Liver (tissue), 8 donors: ENCODE measurements at regions not wholly inside any gene's neighbourhood (a gene's known extent, or its start where the extent isn't known, plus 50 kb on each side); places are given as distances from the start of the nearest gene placed in this dataset.

ENCODE experiments used
- DNase-seq: peaks from one replicate; pipeline ENCODE4 v3.0.0-alpha.2; 2017; ENCODE audit warnings: low spot score
- H3K27ac ChIP-seq, 2 donors: one replicate each; pipeline ENCODE4 v1.7.0; 2013; ENCODE audit warnings: inconsistent platforms in 2 of 2, low read length in 2 of 2, control low read depth in 1 of 2, low read depth in 1 of 2, mild to moderate bottlenecking in 1 of 2
- H3K27me3 ChIP-seq, 4 donors: one replicate each; pipeline versions ENCODE4 v1.6.1 to v1.7.0; 2013; ENCODE audit warnings: low read length in 3 of 4, inconsistent platforms in 1 of 4, mild to moderate bottlenecking in 1 of 4, moderate library complexity in 1 of 4; ENCODE audit not compliant: control insufficient read depth in 4 of 4, insufficient read depth in 4 of 4
- H3K36me3 ChIP-seq, 4 donors: one replicate each; pipeline versions ENCODE4 v1.6.1 to v1.7.0; 2013; ENCODE audit warnings: low read length in 3 of 4, mild to moderate bottlenecking in 3 of 4, low read depth in 1 of 4, moderate library complexity in 1 of 4; ENCODE audit not compliant: control insufficient read depth in 4 of 4, insufficient read depth in 3 of 4
- H3K4me1 ChIP-seq, 4 donors: one replicate each; pipeline versions ENCODE4 v1.6.1 to v1.7.0; 2013; ENCODE audit warnings: low read length in 3 of 4, mild to moderate bottlenecking in 3 of 4, moderate library complexity in 1 of 4; ENCODE audit not compliant: control insufficient read depth in 4 of 4, insufficient read depth in 4 of 4
- H3K4me3 ChIP-seq, 3 donors: one replicate each; pipeline versions ENCODE4 v1.6.1 to v1.7.0; 2013; ENCODE audit warnings: low read length in 3 of 3, control low read depth in 1 of 3, low read depth in 1 of 3, mild to moderate bottlenecking in 1 of 3
- H3K9ac ChIP-seq, 2 donors: one replicate each; pipeline ENCODE4 v1.7.0; 2013; ENCODE audit warnings: low read length in 2 of 2, mild to moderate bottlenecking in 2 of 2, moderate library complexity in 2 of 2, control low read depth in 1 of 2, low read depth in 1 of 2
- H3K9me3 ChIP-seq, 4 donors: one replicate each; pipeline versions ENCODE4 v1.6.1 to v1.7.0; 2013; ENCODE audit warnings: low read length in 3 of 4; ENCODE audit not compliant: control insufficient read depth in 4 of 4
- ATF3 ChIP-seq: IDR thresholded peaks from 2 replicates; pipeline ENCODE4 v1.6.1; 2016; ENCODE audit warnings: antibody characterized with exemption
- EGR1 ChIP-seq, 2 donors: IDR thresholded peaks; 2 replicates each; pipeline ENCODE4 v1.6.1; 2016 to 2018; ENCODE audit warnings: antibody characterized with exemption in 2 of 2, low read depth in 2 of 2
- FOXA1 ChIP-seq: IDR thresholded peaks from 2 replicates; pipeline ENCODE4 v1.6.1; 2016; ENCODE audit warnings: antibody characterized with exemption
- GABPA ChIP-seq, 2 donors: IDR thresholded peaks in 1 of 2; conservative IDR thresholded peaks in 1 of 2; 2 replicates each; pipeline ENCODE4 v1.6.1; 2016; ENCODE audit warnings: antibody characterized with exemption in 2 of 2, mild to moderate bottlenecking in 1 of 2, moderate library complexity in 1 of 2
- HNF4A ChIP-seq, 2 donors: conservative IDR thresholded peaks; 2 replicates each; pipeline ENCODE4 v1.6.1; 2016; ENCODE audit warnings: antibody characterized with exemption in 2 of 2, mild to moderate bottlenecking in 2 of 2
- HNF4G ChIP-seq: IDR thresholded peaks from 2 replicates; pipeline ENCODE4 v1.6.1; 2016; ENCODE audit warnings: antibody characterized with exemption
- MAX ChIP-seq: IDR thresholded peaks from 2 replicates; pipeline ENCODE4 v1.6.1; 2016; ENCODE audit warnings: antibody characterized with exemption
- TAF1 ChIP-seq: conservative IDR thresholded peaks from 2 replicates; pipeline ENCODE4 v1.6.1; 2016; ENCODE audit warnings: antibody characterized with exemption, mild to moderate bottlenecking
- WGBS: extraction: QIAGEN DNeasy Blood & Tissue Kit; methylation state at CpG from one replicate; pipeline ENCODE4 v1.1.7; 2013; 5-methylcytosine and 5-hydroxymethylcytosine counted together
- TF ChIP-seq, protein P1 (sequence below): fragments of 150-350 bp; IDR thresholded peaks from 2 replicates; pipeline ENCODE4 v1.5.1; 2017; ENCODE audit warnings: improper control_type of control experiment, low read depth, low read length; ENCODE audit not compliant: missing input control
- TF ChIP-seq, protein P2 (sequence below): IDR thresholded peaks from 2 replicates; pipeline ENCODE4 v1.6.1; 2016; ENCODE audit warnings: antibody characterized with exemption, mild to moderate bottlenecking
- TF ChIP-seq, protein P3 (sequence below): IDR thresholded peaks from 2 replicates; pipeline ENCODE4 v1.6.1; 2016; ENCODE audit warnings: antibody characterized with exemption
- donor health status: healthy.
- donor health status: healthy.
- donor health status: healthy.
- donor health status: healthy.
- donor health status: healthy.

- TF ChIP-seq, protein P1, sequence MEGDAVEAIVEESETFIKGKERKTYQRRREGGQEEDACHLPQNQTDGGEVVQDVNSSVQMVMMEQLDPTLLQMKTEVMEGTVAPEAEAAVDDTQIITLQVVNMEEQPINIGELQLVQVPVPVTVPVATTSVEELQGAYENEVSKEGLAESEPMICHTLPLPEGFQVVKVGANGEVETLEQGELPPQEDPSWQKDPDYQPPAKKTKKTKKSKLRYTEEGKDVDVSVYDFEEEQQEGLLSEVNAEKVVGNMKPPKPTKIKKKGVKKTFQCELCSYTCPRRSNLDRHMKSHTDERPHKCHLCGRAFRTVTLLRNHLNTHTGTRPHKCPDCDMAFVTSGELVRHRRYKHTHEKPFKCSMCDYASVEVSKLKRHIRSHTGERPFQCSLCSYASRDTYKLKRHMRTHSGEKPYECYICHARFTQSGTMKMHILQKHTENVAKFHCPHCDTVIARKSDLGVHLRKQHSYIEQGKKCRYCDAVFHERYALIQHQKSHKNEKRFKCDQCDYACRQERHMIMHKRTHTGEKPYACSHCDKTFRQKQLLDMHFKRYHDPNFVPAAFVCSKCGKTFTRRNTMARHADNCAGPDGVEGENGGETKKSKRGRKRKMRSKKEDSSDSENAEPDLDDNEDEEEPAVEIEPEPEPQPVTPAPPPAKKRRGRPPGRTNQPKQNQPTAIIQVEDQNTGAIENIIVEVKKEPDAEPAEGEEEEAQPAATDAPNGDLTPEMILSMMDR, result no peak
- TF ChIP-seq GABPA (IDR thresholded peaks at IDR 0.05 in 1 of 2, conservative IDR thresholded peaks at IDR 0.05 in 1 of 2), result no peak
These were observed 226.1 kb upstream of the TTC14 start (continued) for GRCh38 chr3:180375831-180376230.

GRCh38 chr3:180378496-180378895 is 223.5 kb upstream of the TTC14 start:
- Histone ChIP-seq H3K9ac (no peak overlapping the region), H3K4me3 (no peak overlapping the region)

DNA sequence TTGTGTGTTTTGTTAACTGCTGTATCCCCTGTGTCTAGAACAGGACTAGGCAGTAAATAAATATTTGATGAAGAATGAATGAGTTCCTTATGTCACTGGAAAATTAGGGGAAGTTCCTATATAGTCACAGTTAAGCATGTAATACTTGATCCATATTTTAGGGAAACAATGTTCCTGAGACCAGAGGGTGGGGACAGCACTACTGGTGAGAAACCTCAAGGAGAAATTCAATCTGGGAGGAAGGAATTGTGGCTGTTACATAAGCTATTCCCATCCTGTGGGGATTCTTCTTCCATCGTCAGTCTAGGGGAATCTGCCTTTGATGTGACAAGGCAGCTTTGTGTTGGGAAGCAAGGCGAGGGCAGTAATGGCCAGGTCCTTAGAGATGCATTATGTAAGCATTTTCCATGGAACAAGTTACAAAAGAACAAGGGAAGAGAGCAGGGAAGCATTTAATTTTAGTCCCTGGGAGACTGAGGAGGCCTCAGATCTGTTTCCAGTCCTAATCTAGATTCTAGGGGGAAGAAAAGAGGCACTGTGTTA is 219.3 kb upstream of the TTC14 start:
- no peak overlapping the region for H3K27ac ChIP-seq
- no peak overlapping the region for H3K9ac ChIP-seq
- H3K4me3 ChIP-seq, result no peak overlapping the region
- H3K27me3 ChIP-seq, result no peaks in the 10 kb centered on the region
- H3K36me3 ChIP-seq, result no peaks in the 10 kb centered on the region
- WGBS, result 44% methylated on average over 2 of the region's 2 CpGs
- H3K4me1 ChIP-seq, result no peaks in the 10 kb centered on the region
- TF ChIP-seq, protein P2, sequence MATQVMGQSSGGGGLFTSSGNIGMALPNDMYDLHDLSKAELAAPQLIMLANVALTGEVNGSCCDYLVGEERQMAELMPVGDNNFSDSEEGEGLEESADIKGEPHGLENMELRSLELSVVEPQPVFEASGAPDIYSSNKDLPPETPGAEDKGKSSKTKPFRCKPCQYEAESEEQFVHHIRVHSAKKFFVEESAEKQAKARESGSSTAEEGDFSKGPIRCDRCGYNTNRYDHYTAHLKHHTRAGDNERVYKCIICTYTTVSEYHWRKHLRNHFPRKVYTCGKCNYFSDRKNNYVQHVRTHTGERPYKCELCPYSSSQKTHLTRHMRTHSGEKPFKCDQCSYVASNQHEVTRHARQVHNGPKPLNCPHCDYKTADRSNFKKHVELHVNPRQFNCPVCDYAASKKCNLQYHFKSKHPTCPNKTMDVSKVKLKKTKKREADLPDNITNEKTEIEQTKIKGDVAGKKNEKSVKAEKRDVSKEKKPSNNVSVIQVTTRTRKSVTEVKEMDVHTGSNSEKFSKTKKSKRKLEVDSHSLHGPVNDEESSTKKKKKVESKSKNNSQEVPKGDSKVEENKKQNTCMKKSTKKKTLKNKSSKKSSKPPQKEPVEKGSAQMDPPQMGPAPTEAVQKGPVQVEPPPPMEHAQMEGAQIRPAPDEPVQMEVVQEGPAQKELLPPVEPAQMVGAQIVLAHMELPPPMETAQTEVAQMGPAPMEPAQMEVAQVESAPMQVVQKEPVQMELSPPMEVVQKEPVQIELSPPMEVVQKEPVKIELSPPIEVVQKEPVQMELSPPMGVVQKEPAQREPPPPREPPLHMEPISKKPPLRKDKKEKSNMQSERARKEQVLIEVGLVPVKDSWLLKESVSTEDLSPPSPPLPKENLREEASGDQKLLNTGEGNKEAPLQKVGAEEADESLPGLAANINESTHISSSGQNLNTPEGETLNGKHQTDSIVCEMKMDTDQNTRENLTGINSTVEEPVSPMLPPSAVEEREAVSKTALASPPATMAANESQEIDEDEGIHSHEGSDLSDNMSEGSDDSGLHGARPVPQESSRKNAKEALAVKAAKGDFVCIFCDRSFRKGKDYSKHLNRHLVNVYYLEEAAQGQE, result no peak
- no peak for TF ChIP-seq ATF3
- TF ChIP-seq GABPA (IDR thresholded peaks at IDR 0.05 in 1 of 2, conservative IDR thresholded peaks at IDR 0.05 in 1 of 2), result no peak
- TF ChIP-seq FOXA1, result no peak
- TF ChIP-seq, protein P3, sequence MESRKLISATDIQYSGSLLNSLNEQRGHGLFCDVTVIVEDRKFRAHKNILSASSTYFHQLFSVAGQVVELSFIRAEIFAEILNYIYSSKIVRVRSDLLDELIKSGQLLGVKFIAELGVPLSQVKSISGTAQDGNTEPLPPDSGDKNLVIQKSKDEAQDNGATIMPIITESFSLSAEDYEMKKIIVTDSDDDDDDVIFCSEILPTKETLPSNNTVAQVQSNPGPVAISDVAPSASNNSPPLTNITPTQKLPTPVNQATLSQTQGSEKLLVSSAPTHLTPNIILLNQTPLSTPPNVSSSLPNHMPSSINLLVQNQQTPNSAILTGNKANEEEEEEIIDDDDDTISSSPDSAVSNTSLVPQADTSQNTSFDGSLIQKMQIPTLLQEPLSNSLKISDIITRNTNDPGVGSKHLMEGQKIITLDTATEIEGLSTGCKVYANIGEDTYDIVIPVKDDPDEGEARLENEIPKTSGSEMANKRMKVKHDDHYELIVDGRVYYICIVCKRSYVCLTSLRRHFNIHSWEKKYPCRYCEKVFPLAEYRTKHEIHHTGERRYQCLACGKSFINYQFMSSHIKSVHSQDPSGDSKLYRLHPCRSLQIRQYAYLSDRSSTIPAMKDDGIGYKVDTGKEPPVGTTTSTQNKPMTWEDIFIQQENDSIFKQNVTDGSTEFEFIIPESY, result no peak
- no peak for TF ChIP-seq MAX
- TF ChIP-seq HNF4G, result no peak
- DNase-seq, result no peak
- no peaks in the 10 kb centered on the region for H3K9me3 ChIP-seq

More at GRCh38 chr3:180378496-180378895, 223.5 kb upstream of the TTC14 start:
- Histone ChIP-seq H3K4me1 (no peaks in the 10 kb centered on the region), H3K27me3 (no peaks in the 10 kb centered on the region), H3K9me3 (no peaks in the 10 kb centered on the region), H3K36me3 (no peaks in the 10 kb centered on the region), H3K27ac (no peak overlapping the region)
- DNase-seq, result no peak
- 80% methylated on average over 4 of the region's 4 CpGs for WGBS
- TF ChIP-seq TAF1 (no peak), EGR1 (IDR thresholded peaks at IDR 0.05; ENCODE audit: low read depth in 2 of 2) (no peak), HNF4A (conservative IDR thresholded peaks at IDR 0.05) (no peak)
